GM08714 (cell line): ENCODE measurements at regions not wholly inside any gene's neighbourhood (a gene's known extent, or its start where the extent isn't known, plus 50 kb on each side); places are given as distances from the start of the nearest gene placed in this dataset.
"Not testable (repeated sequence)": the region's sequence is repeated elsewhere in the genome, so short reads cannot be mapped to it uniquely, and the experiment has no call there.

Experiments used
- H3K4me3 ChIP-seq: fragments of 200-500 bp; sonication (Bioruptor generic); 2 replicates; pipeline ENCODE4 v1.5.1; 2014; ENCODE audit warnings: mild to moderate bottlenecking, low read length, inconsistent platforms
- ZNF274 ChIP-seq: IDR thresholded peaks from 2 replicates; pipeline ENCODE4 v1.6.1; 2012; ENCODE audit warnings: mild to moderate bottlenecking, low read depth, low read length

DNA sequence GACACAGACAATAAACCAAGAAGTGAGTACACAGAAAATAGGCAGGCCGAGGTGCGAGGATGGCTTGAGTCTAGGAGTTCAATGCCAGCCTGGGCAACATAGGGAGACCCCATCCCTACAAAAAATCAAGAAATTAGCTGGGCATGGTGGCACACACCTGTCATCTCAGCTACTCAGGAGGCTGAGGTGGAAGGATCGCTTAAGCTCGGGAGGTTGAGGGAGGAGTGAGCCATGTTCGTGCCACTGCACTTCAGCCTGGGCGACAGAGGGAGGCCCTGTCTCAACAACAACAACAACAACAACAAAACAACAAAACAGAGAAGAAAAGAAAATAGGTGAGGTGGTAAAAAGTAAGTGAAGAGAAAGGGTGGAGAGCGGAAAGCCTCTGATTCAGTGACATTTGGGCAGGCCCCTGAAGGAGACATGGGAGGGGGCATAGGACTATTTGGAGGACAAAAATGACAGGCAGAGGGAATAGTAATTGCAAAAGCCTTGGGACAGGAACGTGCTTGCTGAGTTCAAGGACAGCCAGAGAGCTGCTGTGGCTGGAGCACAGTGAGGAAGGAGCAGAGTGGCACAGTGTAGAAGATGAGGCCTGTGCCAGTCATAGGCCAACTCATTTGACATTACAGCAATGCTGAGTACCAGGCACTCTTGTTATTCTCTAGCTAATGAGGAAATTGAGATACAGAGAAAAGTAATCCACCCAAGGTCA is 160.6 kb downstream of the VEGFA start:
- no peak overlapping the region for H3K4me3 ChIP-seq
- no peak for TF ChIP-seq ZNF274

DNA sequence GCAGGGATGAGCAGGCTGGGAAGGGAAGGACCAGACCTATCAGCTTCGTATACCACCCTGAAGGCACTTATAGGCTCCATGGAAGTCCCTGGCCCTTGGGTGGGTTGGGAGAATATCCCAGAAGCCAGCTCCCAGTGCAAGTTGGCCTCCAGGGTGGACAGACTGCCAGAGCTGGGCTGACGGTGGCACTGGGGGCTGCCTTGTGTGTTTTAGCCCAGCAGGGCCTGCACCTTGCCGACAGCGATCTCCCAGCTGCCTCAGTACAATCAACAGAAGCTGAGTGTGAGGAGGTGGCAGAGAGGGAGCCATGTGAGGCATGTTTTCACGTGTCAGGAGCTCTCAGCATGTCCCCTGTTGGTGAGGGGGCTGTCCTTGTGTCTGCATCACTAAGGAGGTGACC is 159.5 kb downstream of the VEGFA start:
- no peak for TF ChIP-seq ZNF274
- H3K4me3 ChIP-seq: no peak overlapping the region

DNA sequence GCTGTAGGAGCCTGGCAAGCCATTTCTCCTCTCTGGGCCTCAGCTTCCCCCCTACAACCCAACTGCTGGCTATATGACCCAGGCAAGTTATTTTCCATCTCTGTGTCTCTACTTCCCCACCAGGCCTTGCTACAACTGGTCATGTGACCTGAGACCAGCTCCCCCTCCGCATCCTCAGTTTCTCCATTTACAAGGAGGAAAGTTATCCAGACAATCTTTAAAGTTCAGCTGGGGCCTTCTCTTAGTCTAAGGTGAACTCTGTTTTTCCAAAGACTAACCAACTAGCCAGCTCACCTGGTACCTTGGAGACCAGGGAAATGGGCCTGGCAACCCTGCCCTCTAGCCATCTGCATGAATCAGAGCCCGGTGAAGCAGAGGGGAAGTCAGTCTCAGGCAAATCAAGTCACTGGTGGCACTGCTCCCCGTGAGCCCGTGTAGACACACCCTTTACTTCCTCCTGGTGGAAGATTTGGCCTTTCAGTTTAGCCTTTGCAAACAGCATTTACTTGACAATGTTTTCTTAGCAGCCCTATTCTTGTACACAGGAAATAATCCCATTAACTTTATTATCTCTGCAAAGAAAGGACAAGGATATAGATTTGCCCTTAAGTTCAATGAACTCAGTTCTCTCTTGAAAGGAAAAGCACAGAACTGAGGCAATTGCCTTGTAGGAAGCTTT is 157.7 kb downstream of the VEGFA start:
- no peak for TF ChIP-seq ZNF274
- H3K4me3 ChIP-seq: no peak overlapping the region

DNA sequence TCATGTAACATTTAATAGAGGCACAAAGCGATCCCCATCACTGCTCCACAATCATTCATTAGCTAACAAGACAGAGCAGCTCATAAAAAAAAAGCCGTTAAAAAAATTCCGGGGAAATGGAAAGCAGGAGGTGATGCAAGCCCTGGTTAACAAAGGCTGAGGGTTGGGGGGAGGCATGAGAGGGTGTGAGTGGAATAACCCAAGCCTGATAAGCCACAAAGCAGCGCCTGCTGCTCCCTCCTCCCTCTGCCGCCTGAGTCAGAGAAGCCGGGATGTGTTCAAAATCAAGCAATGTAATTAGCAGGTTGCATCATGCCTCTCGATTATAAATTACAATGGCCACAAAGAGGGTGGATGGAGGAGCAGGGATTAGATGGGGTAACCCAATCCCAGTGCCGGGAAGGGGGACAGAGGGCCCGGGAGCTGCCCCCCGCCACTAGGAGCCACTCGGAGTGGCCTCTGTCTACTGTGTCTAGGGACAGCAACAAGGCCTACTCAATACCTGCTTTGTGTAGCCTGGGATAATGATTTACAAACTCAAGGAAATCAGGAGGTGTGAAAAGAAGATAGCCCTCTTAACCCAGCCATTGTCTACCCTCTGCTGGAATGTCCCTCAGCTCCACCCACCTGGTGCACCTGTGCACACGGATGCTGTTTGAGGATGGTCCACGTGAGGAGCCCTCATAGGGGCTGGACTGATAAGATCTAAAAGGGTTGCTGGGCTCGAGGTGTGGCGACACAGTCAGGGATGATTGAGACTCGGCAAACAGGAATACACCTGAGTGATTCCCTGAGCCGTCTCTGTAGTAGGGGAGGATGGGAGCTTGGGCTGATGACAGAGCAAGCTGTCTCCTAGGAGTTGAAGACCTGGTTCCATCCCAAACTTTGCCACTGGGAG is 156.9 kb downstream of the VEGFA start:
- no peak for TF ChIP-seq ZNF274
- H3K4me3 ChIP-seq: no peak overlapping the region

DNA sequence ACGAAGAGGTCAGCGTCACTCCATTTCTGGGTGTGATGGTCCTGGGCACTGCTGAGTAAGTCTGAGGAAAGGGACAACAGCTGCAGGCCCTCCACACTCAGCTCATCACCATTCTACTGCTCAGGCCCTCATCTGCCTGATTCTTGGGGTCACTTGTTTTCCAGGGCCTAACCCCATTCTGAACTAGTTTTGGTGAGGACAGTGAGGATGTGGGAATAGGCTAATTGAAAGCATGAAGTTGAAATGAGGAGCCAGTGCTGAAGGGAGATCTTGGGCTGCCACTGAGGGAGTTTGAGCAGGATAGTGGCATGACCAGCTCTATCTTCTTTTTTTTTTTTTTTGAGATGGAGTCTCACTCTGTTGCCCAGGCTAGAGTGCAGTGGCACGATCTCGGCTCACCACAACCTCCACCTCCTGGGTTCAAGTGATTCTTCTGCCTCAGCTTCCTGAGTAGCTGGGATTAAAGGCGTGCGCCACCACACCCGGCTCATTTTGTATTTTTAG is 155.7 kb downstream of the VEGFA start:
- not testable (repeated sequence) for H3K4me3 ChIP-seq

DNA sequence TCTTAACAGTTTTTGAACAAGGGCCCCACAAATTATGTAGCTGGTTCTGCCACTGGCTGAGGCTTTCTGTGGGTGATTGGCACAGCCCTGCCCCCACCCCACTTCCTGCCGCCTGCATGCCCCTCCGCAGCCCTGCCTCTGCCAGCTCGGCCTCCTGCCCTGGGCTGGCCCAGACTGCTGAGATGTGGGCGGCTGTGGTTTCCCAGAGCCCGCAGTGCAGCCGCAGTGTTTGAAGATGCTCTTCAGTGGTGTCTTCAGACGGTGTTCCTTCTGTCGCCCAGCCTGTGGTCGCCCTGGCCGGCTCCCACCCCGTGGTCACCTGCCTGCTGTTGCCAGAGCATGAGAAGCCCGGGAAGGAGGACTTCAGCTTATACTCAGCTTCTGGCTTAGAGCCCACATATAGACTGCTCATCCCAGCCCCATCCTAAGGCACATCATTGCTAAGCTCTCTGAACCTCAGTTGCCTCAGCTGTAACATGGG is 154.3 kb downstream of the VEGFA start:
- H3K4me3 ChIP-seq: no peak overlapping the region
- no peak for TF ChIP-seq ZNF274

DNA sequence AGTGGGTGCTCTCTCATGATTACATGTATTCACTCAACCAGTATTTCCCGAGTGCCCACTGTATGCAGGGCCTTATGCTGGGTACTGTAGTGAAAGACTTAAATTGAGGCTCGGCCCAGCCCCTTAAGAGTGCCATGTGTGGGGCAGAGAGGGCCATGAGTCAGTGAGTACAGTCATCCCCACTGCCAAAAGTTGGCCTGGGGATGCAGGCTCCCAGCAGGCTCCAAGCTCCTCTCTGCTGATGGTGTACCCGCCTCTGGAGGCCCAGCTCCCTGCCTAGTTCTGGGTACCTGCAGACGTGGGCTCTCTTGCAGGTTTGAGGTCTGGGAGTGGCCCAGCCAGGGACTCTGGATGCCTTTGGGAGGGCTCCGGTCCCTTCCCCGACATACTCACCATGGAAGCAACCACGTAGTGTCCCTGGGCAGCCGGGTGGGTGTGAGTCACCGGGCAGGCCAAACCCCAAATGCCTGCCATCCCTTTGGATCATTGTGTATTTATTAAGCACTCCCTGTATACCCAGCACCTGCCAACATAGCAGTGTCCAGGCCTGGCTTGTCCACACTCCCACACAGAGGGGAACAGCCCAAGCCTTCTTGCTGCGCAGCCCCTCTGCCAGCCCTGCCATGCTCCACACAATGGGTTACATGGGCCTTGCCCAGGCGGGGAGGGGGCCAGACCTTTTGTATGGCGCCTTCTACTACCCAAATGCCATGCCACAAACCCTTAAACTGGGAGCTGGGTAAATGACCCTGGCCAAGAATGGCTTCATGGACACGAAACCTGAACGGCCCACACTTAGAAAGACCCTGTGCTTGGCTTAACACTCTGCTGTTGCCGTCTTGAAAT is 153.6 kb downstream of the VEGFA start:
- no peak overlapping the region for H3K4me3 ChIP-seq
- TF ChIP-seq ZNF274: no peak

DNA sequence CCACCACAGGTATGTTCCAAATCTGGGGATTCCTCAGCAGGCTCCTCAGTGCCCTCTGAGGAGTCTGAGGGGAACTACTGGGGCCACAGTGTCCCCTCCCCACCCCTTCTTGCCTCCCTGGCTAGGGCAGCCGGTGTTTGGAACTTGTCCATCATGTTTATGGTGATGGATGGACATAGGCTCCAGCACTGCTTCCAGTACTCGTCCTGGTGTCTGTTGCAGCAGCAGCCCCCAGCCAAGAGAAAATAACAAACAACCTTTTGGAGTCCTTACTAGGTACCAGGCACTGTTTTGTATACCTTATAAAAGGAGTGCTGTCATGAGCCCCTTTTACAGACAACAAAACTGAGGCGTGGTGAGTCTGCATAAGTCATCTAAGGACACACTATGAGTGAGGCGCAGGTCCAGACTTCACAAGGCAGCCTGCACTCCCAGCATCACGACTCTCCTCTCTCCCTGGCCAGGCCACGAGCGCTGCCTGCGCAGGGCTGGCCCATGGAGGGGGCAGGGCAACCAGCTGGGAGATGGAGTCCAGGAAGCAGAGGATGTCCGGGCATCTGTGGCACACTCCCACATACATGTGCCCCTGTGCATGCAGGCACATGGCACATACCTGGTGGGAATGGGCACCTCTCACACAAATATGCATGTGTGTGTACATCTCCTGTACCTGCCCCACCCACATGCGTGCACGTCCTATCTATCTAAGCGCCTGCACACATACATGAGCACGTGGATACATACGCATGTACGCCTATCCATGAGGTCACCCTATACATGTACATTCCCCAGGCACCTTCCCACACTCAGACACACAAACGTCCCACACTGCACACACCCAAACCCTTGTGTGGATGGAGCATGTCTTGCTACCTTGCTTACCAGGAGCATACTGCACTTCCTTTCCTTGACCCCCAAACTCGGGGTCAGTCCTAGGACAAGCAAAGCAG is 152.7 kb downstream of the VEGFA start:
- H3K4me3 ChIP-seq: no peak overlapping the region
- no peak for TF ChIP-seq ZNF274

DNA sequence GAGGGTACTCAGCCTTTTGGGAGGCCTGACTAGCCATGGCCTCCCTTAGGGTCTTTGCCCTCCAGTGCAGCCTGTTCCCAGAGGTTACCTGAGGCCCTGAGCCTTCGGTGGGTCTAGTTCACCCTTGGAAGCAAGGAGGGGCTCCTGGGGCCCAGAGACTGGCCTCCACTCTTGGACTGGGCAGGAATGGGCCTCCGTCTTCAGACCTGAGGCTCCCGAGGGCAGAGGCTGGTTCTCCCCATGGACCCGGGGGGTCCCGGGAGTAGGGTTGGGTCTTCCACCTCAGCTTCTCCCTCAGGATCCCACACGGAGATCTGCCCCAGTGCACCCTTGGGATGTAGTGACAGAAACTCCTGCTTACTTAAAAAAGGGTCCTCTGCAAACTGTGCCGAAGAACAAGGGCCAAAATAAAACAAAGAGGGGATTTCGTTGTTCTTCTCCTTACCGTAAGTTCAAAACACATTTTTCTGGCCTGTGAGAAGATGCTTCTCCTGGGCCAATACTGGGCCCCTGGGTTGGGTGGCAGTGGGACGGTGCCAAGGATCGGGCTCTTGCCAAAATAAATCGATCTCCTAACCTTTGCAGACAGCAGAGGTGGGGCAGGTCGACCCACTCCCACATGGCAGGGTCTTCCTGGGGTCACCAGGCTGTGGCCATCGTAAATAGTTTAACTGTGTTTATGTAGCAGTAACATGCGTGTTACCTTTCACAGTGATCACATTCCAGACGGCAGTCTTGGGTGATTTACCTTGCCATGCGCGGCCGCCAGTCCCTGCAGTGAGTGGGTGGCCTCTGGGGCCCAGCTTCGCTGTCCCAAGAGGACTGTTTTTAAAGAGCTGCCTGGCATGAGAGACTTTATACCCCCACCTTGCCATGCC is 151.8 kb downstream of the VEGFA start:
- no peak for TF ChIP-seq ZNF274
- H3K4me3 ChIP-seq: no peak overlapping the region

DNA sequence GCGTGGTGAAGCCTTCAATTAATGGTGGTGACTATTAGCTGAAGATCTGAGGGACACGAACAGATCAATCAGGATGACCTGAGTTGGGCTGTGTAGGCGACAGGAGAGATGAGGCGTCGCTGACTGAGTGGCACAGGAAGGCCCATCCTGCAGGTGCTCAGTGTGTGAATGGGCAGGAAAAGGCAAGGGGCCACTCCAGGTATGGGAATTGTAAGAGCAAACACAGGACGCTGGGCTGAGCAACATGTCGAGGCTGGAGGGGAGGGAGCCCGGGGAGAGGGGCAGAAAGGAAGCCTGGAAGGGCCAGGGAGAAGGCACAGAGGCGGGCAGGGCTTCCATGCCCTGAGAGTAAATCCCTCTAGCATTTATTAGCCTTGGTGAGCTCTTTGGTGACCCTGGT is 151.0 kb downstream of the VEGFA start:
- no peak for TF ChIP-seq ZNF274
- H3K4me3 ChIP-seq: no peak overlapping the region

DNA sequence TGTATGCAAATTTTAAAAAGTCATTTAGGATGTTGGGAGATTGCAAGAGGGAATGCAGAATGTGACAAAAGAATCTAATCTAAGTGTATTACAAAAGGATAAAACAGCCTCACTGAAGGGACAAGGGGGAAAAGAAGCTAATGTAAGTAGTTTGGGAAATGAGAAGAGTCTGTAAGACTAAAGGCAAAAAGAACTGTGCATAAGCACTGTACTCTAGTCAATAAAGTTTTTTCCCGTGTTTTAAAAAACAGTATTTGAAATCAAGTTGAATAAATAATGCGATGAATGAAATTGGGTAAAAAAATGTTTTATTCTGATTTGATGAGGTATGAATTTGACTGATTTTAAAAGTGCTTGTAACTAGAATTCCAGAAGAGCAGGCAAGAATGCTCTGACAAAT is 149.8 kb downstream of the VEGFA start:
- H3K4me3 ChIP-seq: no peak overlapping the region
- TF ChIP-seq ZNF274: no peak
